IMR-90 (cell line): ENCODE measurements at regions not wholly inside any gene's neighbourhood (a gene's known extent, or its start where the extent isn't known, plus 50 kb on each side); places are given as distances from the start of the nearest gene placed in this dataset.

Experiments used
- ATAC-seq: fragments of 200-7000 bp; cut with Tn5 transposase; 2 replicates; pipeline ENCODE4 v1.9.1; 2020; ENCODE audit warnings: low read depth, mild to moderate bottlenecking, moderate library complexity
- BruUV-seq: library from RNA; stranded (reverse); fragments of 400-500 nt; replicated peaks from 2 replicates; lab custom pipeline; 2021; lab: Mats Ljungman, UMichigan
- CTCF ChIA-PET: fragments of 300-600 bp; formaldehyde crosslinking; extraction: SDS; loops from one replicate; lab custom pipeline; 2021; ENCODE audit warnings: antibody characterized with exemption; lab: Yijun Ruan, JAX
- POLR2A ChIA-PET: fragments of 300-600 bp; sonication (Branson Sonifier 250); formaldehyde crosslinking; loops from one replicate; lab custom pipeline; 2022; ENCODE audit warnings: antibody characterized with exemption; ENCODE audit not compliant: unreplicated experiment; lab: Charles Lee
- DNase-seq: peaks from one replicate; pipeline ENCODE4 v3.0.0; 2013
- H2AFZ ChIP-seq: replicated peaks from 2 replicates; pipeline ENCODE3; 2013; ENCODE audit warnings: low read length, mild to moderate bottlenecking; ENCODE audit not compliant: poor library complexity
- H2AK5ac ChIP-seq: 2 replicates; pipeline ENCODE4 v1.6.1; 2013; ENCODE audit warnings: low read depth, low read length, inconsistent platforms
- H2AK9ac ChIP-seq: replicated peaks from 2 replicates; pipeline ENCODE3; 2013; ENCODE audit warnings: mild to moderate bottlenecking, low read depth, low read length, moderate library complexity; ENCODE audit not compliant: poor library complexity
- H2BK120ac ChIP-seq: 2 replicates; pipeline ENCODE4 v1.6.1; 2013; ENCODE audit warnings: low read depth, low read length, inconsistent platforms
- H2BK15ac ChIP-seq: 3 replicates; pipeline ENCODE4 v1.6.1; 2013; ENCODE audit warnings: low read depth, low read length, inconsistent platforms
- H2BK20ac ChIP-seq: 2 replicates; pipeline ENCODE4 v1.6.1; 2013; ENCODE audit warnings: low read depth, mild to moderate bottlenecking, inconsistent platforms, low read length, moderate library complexity
- H2BK5ac ChIP-seq: 2 replicates; pipeline ENCODE4 v1.6.1; 2013; ENCODE audit warnings: mild to moderate bottlenecking, low read depth, low read length, inconsistent platforms; ENCODE audit not compliant: poor library complexity, severe bottlenecking
- H3K14ac ChIP-seq: replicated peaks from 2 replicates; pipeline ENCODE4 v1.6.1; 2013; ENCODE audit warnings: low read depth, low read length, inconsistent platforms
- H3K18ac ChIP-seq: 2 replicates; pipeline ENCODE4 v1.6.1; 2013; ENCODE audit warnings: low read depth, low read length, control low read depth
- H3K23ac ChIP-seq: 2 replicates; pipeline ENCODE4 v1.6.1; 2013; ENCODE audit warnings: low read depth, low read length, inconsistent platforms
- H3K27ac ChIP-seq: 2 replicates; pipeline ENCODE4 v1.5.1; 2013; ENCODE audit warnings: mild to moderate bottlenecking, control low read depth, low read length; ENCODE audit not compliant: insufficient read depth
- H3K27me3 ChIP-seq: 2 replicates; pipeline ENCODE4 v1.6.1; 2013; ENCODE audit warnings: low read length; ENCODE audit not compliant: control insufficient read depth, insufficient read depth
- H3K36me3 ChIP-seq: 2 replicates; pipeline ENCODE4 v1.6.1; 2013; ENCODE audit warnings: low read length, mixed read lengths; ENCODE audit not compliant: control insufficient read depth, insufficient read depth
- H3K4ac ChIP-seq: 2 replicates; pipeline ENCODE4 v1.6.1; 2013; ENCODE audit warnings: low read depth, low read length, inconsistent platforms
- H3K4me1 ChIP-seq: 2 replicates; pipeline ENCODE4 v1.6.1; 2013; ENCODE audit warnings: low read length, mixed read lengths; ENCODE audit not compliant: control insufficient read depth, insufficient read depth
- H3K4me2 ChIP-seq: 2 replicates; pipeline ENCODE4 v1.6.1; 2013; ENCODE audit warnings: low read depth, mild to moderate bottlenecking, control low read depth, low read length, moderate library complexity
- H3K4me3 ChIP-seq: 2 replicates; pipeline ENCODE4 v1.5.1; 2013; ENCODE audit warnings: low read depth, mild to moderate bottlenecking, control low read depth, low read length, moderate library complexity; ENCODE audit not compliant: insufficient read depth
- H3K56ac ChIP-seq: 2 replicates; pipeline ENCODE4 v1.6.1; 2013; ENCODE audit warnings: low read length, inconsistent platforms; ENCODE audit not compliant: insufficient read depth; ENCODE audit errors: extremely low read depth
- H3K79me1 ChIP-seq, 2 experiments: 2 replicates each; pipeline ENCODE4 v1.6.1; 2013; ENCODE audit warnings: low read length in 2 of 2, inconsistent platforms in 1 of 2, low read depth in 1 of 2
- H3K9ac ChIP-seq: 2 replicates; pipeline ENCODE4 v1.6.1; 2013; ENCODE audit warnings: low read depth, low read length, control low read depth
- H3K9me1 ChIP-seq: 2 replicates; pipeline ENCODE4 v1.6.1; 2013; ENCODE audit warnings: low read length, inconsistent platforms; ENCODE audit not compliant: insufficient read depth
- H3K9me3 ChIP-seq: 2 replicates; pipeline ENCODE4 v1.6.1; 2013; ENCODE audit warnings: low read length; ENCODE audit not compliant: control insufficient read depth, insufficient read depth
- H4K20me1 ChIP-seq: 2 replicates; pipeline ENCODE4 v1.6.1; 2013; ENCODE audit warnings: low read length, inconsistent platforms; ENCODE audit not compliant: insufficient read depth
- H4K5ac ChIP-seq: 2 replicates; pipeline ENCODE4 v1.6.1; 2013; ENCODE audit warnings: mild to moderate bottlenecking, low read depth, low read length, control low read depth
- H4K8ac ChIP-seq, 2 experiments: 2 replicates each; pipeline ENCODE4 v1.6.1; 2013; ENCODE audit warnings: low read depth in 2 of 2, low read length in 2 of 2, control low read depth in 1 of 2, inconsistent platforms in 1 of 2
- H4K91ac ChIP-seq: 2 replicates; pipeline ENCODE4 v1.6.1; 2013; ENCODE audit warnings: low read depth, low read length, inconsistent platforms; ENCODE audit not compliant: insufficient read depth
- BHLHE40 ChIP-seq: fragments of 150-350 bp; IDR thresholded peaks from 2 replicates; pipeline ENCODE4 v1.6.1; 2016; ENCODE audit warnings: mild to moderate bottlenecking, low read depth, low read length
- CEBPB ChIP-seq: IDR thresholded peaks from 2 replicates; pipeline ENCODE4 v1.6.1; 2012; ENCODE audit warnings: low read depth, low read length, improper control_type of control experiment
- FOS ChIP-seq: fragments of 150-350 bp; IDR thresholded peaks from 2 replicates; pipeline ENCODE4 v1.6.1; 2016; ENCODE audit warnings: low read depth, low read length
- MAFK ChIP-seq: IDR thresholded peaks from 2 replicates; pipeline ENCODE4 v1.6.1; 2012; ENCODE audit warnings: low read depth, low read length, improper control_type of control experiment
- RAD21 ChIP-seq: IDR thresholded peaks from 2 replicates; pipeline ENCODE4 v1.6.1; 2012; ENCODE audit warnings: low read length, improper control_type of control experiment
- RFX5 ChIP-seq: IDR thresholded peaks from 2 replicates; pipeline ENCODE4 v1.8.0; 2012; ENCODE audit warnings: low read depth, mild to moderate bottlenecking, low read length, moderate library complexity
- WGBS, 2 experiments: methylation state at CpG; one replicate each; pipeline versions ENCODE4 v1.1.5 to v1.1.7; 2013; ENCODE audit warnings: missing lambda C conversion rate in 2 of 2; ENCODE audit not compliant: insufficient read length in 1 of 2; ENCODE audit errors: extremely low coverage in 2 of 2; 5-methylcytosine and 5-hydroxymethylcytosine counted together
- dilution Hi-C: fragments of 300-500 bp; cut with HindIII; formaldehyde crosslinking; loops from one replicate; pipeline ENCODE4 v1.14.3; 2018; ENCODE audit warnings: low sequenced_read_pairs; ENCODE audit not compliant: unreplicated experiment
- in situ Hi-C: fragments of 300-500 bp; cut with MboI; formaldehyde crosslinking; loops from 3 replicates; pipeline ENCODE4 v1.14.3; 2019; ENCODE audit warnings: low sequenced_read_pairs, inconsistent platforms, mixed read lengths
- intact Hi-C: fragments of 100-400 bp; cut with micrococcal nuclease; formaldehyde crosslinking; loops from 2 replicates; pipeline ENCODE4 v1.10.0; 2022
- TF ChIP-seq, protein P1 (sequence below): fragments of 150-350 bp; IDR thresholded peaks from 2 replicates; pipeline ENCODE4 v1.6.1; 2016; ENCODE audit warnings: low read depth, mild to moderate bottlenecking, low read length, moderate library complexity, borderline replicate concordance
- TF ChIP-seq, protein P2 (sequence below): conservative IDR thresholded peaks from 2 replicates; pipeline ENCODE4 v1.5.1; 2012; ENCODE audit warnings: mild to moderate bottlenecking, low read depth, low read length, improper control_type of control experiment

DNA sequence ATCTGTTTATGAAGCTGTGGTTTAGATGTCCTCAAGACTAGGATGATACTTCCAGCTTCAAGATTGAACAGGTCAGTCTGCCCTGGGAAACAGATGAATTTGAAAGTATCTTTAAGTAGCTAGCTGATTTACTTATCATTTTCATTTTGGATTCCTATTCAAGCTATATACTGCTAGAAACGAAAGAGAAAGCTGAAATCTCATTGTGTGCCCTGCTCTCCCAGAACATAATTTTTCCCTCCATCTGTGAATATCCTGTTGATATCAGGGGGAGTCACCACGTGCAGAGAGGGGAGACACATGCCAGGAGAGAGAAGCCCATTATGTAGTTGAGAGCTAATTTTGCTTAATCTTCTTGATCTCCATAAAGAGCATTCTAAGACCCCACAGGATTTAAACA is 439.1 kb downstream of the NR2F1-AS1 start:
- no peak overlapping the region for H4K91ac ChIP-seq
- POLR2A ChIA-PET: no interaction called here
- H4K5ac ChIP-seq: peak overlapping the region; percentile 79
- H3K56ac ChIP-seq: no peak overlapping the region
- no peak overlapping the region; the same call in 1 of the 2 replicates for H3K4me3 ChIP-seq
- H2AK9ac ChIP-seq: no peak overlapping the region
- H3K23ac ChIP-seq: no peak overlapping the region
- TF ChIP-seq MAFK: no peak
- no peak for TF ChIP-seq FOS
- TF ChIP-seq RAD21: no peak
- no peak for TF ChIP-seq RFX5
- TF ChIP-seq, protein P1, sequence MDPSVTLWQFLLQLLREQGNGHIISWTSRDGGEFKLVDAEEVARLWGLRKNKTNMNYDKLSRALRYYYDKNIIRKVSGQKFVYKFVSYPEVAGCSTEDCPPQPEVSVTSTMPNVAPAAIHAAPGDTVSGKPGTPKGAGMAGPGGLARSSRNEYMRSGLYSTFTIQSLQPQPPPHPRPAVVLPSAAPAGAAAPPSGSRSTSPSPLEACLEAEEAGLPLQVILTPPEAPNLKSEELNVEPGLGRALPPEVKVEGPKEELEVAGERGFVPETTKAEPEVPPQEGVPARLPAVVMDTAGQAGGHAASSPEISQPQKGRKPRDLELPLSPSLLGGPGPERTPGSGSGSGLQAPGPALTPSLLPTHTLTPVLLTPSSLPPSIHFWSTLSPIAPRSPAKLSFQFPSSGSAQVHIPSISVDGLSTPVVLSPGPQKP: no peak
- no peak for TF ChIP-seq BHLHE40
- TF ChIP-seq, protein P2, sequence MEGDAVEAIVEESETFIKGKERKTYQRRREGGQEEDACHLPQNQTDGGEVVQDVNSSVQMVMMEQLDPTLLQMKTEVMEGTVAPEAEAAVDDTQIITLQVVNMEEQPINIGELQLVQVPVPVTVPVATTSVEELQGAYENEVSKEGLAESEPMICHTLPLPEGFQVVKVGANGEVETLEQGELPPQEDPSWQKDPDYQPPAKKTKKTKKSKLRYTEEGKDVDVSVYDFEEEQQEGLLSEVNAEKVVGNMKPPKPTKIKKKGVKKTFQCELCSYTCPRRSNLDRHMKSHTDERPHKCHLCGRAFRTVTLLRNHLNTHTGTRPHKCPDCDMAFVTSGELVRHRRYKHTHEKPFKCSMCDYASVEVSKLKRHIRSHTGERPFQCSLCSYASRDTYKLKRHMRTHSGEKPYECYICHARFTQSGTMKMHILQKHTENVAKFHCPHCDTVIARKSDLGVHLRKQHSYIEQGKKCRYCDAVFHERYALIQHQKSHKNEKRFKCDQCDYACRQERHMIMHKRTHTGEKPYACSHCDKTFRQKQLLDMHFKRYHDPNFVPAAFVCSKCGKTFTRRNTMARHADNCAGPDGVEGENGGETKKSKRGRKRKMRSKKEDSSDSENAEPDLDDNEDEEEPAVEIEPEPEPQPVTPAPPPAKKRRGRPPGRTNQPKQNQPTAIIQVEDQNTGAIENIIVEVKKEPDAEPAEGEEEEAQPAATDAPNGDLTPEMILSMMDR: no peak
- TF ChIP-seq CEBPB: no peak
- no peak overlapping the region for H2AK5ac ChIP-seq
- H3K9me3 ChIP-seq: no peaks in the 10 kb centered on the region; the same call in 1 of the 2 replicates
- WGBS, 2 experiments: no CpG with 5 or more reads among the region's 2 CpGs
- BruUV-seq: no TSS peak
- 0 out of 2 replicates have a peak overlapping the region, but pooled peaks have one; percentile 32 for H3K9ac ChIP-seq
- in situ Hi-C loops: no loop called here
- dilution Hi-C loops: no loop called here
- peak; percentile 37 for DNase-seq
- peak overlapping the region; percentile 69 for H3K14ac ChIP-seq
- no peaks in the 10 kb centered on the region for H3K9me1 ChIP-seq
- peak overlapping the region in 1 of 2 experiments; percentile 41; a peak in 1 of 4 replicates for H4K8ac ChIP-seq
- CTCF ChIA-PET: interaction anchor here (1.0 kb wide), 1 partner anchor 10 kb away, joined by 4 read pairs; no protein-coding TSS in a partner anchor
- peak overlapping the region; percentile 83 for H3K18ac ChIP-seq
- no peak overlapping the region for H3K4ac ChIP-seq
- H3K27ac ChIP-seq: no peak overlapping the region
- no peak overlapping the region for H2BK15ac ChIP-seq
- H3K4me2 ChIP-seq: peak overlapping the region; percentile 95
- H3K27me3 ChIP-seq: no peaks in the 10 kb centered on the region
- intact Hi-C loops: no loop called here
- no peaks in the 10 kb centered on the region for H4K20me1 ChIP-seq
- H2BK5ac ChIP-seq: no peak overlapping the region
- no peaks in the 10 kb centered on the region for H3K79me1 ChIP-seq
- peak overlapping the region; percentile 66; the same call in 1 of the 2 replicates for H2BK20ac ChIP-seq
- H2BK120ac ChIP-seq: peak overlapping the region; percentile 66; the same call in 1 of the 2 replicates
- ATAC-seq: peak; percentile 60
- peaks cover 2% of the 10 kb centered on the region; the same call in 1 of the 2 replicates for H3K4me1 ChIP-seq
- H3K36me3 ChIP-seq: no peaks in the 10 kb centered on the region
- H2AFZ ChIP-seq: no peak overlapping the region
